SK-N-SH treated with all-trans-retinoic acid at 6 μM for 48 hours (cell line): ENCODE measurements at regions not wholly inside any gene's neighbourhood (a gene's known extent, or its start where the extent isn't known, plus 50 kb on each side); places are given as distances from the start of the nearest gene placed in this dataset.

Source experiments
- ATAC-seq: fragments of 200-7000 bp; cut with Tn5 transposase; 3 replicates; pipeline ENCODE4 v1.9.1; 2020; ENCODE audit warnings: mild to moderate bottlenecking, moderate library complexity
- ARNTL ChIP-seq: fragments of 450-650 bp; formaldehyde crosslinking; IDR thresholded peaks from 2 replicates; pipeline ENCODE4 v1.5.0; 2020; ENCODE audit warnings: low read depth, mild to moderate bottlenecking, moderate library complexity, borderline replicate concordance
- BACH2 ChIP-seq: fragments of 250-450 bp; sonication (Bioruptor Pico); IDR thresholded peaks from 2 replicates; pipeline ENCODE4 v1.9.0; 2021; ENCODE audit warnings: mild to moderate bottlenecking, borderline replicate concordance
- CSDC2 ChIP-seq: fragments of 250-450 bp; sonication (Bioruptor Pico); IDR thresholded peaks from 2 replicates; pipeline ENCODE4 v1.5.0; 2020; ENCODE audit warnings: mild to moderate bottlenecking, moderate library complexity
- ESRRG ChIP-seq: fragments of 250-450 bp; sonication (Bioruptor Pico); IDR thresholded peaks from 2 replicates; pipeline ENCODE4 v1.6.1; 2021; ENCODE audit warnings: mild to moderate bottlenecking
- GLIS3 ChIP-seq: fragments of 250-450 bp; sonication (Bioruptor Pico); IDR thresholded peaks from 2 replicates; pipeline ENCODE4 v1.5.0; 2020; ENCODE audit warnings: mild to moderate bottlenecking, moderate library complexity
- ISL1 ChIP-seq: fragments of 250-450 bp; sonication (Bioruptor Pico); IDR thresholded peaks from 2 replicates; pipeline ENCODE4 v2.1.2; 2022; ENCODE audit warnings: mild to moderate bottlenecking, moderate library complexity
- OSR1 ChIP-seq: fragments of 250-450 bp; sonication (Bioruptor Pico); IDR thresholded peaks from 2 replicates; pipeline ENCODE4 v1.8.0; 2022; ENCODE audit warnings: moderate library complexity, mild to moderate bottlenecking, inconsistent platforms
- PPARA ChIP-seq: fragments of 250-450 bp; sonication (Bioruptor Pico); IDR thresholded peaks from 2 replicates; pipeline ENCODE4 v1.5.0; 2020; ENCODE audit warnings: mild to moderate bottlenecking, borderline replicate concordance
- RARB ChIP-seq: fragments of 250-450 bp; sonication (Bioruptor Pico); IDR thresholded peaks from 2 replicates; pipeline ENCODE4 v1.8.0; 2021; ENCODE audit warnings: mild to moderate bottlenecking, moderate library complexity
- TOX ChIP-seq: fragments of 250-450 bp; sonication (Bioruptor Pico); IDR thresholded peaks from 2 replicates; pipeline ENCODE4 v1.8.0; 2021; ENCODE audit warnings: mild to moderate bottlenecking, moderate library complexity, borderline replicate concordance
- ZFP3 ChIP-seq: fragments of 250-450 bp; sonication (Bioruptor Pico); IDR thresholded peaks from 2 replicates; pipeline ENCODE4 v1.5.0; 2020; ENCODE audit warnings: mild to moderate bottlenecking, moderate library complexity
- ZFP30 ChIP-seq: fragments of 450-650 bp; formaldehyde crosslinking; IDR thresholded peaks from 2 replicates; pipeline ENCODE4 v1.5.0; 2022; ENCODE audit warnings: mild to moderate bottlenecking, moderate library complexity
- ZNF70 ChIP-seq: fragments of 450-650 bp; formaldehyde crosslinking; IDR thresholded peaks from 2 replicates; pipeline ENCODE4 v1.5.0; 2020; ENCODE audit warnings: mild to moderate bottlenecking, moderate library complexity
- ZNF8 ChIP-seq: fragments of 450-650 bp; formaldehyde crosslinking; IDR thresholded peaks from 2 replicates; pipeline ENCODE4 v1.5.0; 2020; ENCODE audit warnings: mild to moderate bottlenecking, moderate library complexity
- TF ChIP-seq, protein P1 (sequence below): fragments of 250-450 bp; sonication (Bioruptor Pico); IDR thresholded peaks from 2 replicates; pipeline ENCODE4 v1.8.0; 2020; ENCODE audit warnings: mild to moderate bottlenecking, moderate library complexity, borderline replicate concordance
- TF ChIP-seq, protein P2 (sequence below): fragments of 250-450 bp; sonication (Bioruptor Pico); IDR thresholded peaks from 2 replicates; pipeline ENCODE4 v1.8.0; 2021; ENCODE audit warnings: low read depth, mild to moderate bottlenecking, moderate library complexity, borderline replicate concordance
- TF ChIP-seq, protein P3 (sequence below): fragments of 250-450 bp; sonication (Bioruptor Pico); IDR thresholded peaks from 2 replicates; pipeline ENCODE4 v1.5.1; 2021; ENCODE audit warnings: mild to moderate bottlenecking, moderate library complexity
- TF ChIP-seq, protein P4 (sequence below): fragments of 250-450 bp; sonication (Bioruptor Pico); IDR thresholded peaks from 2 replicates; pipeline ENCODE4 v1.5.1; 2020; ENCODE audit warnings: low read depth, mild to moderate bottlenecking, moderate library complexity

DNA sequence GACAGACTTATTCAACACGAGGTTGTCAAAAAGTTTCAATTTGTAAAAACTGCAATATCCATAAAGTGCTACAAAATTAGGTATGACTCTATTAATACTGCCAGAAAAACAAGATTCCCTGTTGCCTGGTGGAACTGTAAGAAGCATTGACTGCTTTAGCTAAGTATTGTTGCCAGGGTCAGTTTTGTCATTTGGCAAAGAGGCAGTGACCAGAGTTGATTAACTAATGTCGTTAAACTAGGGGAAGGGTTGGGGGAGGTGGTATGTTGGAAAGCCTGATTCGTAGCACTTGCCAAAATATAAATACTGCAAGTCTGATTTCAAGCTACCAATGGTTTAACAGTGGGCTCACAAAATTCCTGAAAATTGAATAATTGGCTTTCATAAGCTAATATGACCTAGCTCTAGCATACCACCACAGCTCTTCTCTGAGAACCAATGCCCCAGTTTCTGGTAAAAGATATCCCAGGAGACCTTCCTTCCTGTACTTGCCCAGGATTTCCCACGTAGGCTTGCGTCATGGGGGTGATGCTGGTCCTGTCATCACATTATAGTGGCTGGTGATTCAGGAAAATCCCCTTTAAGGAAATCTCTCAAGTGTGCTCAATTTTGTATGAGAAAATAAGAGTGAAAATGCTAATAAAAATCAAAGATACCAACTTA is 266.4 kb upstream of the TBC1D5 start:
- no peak for ATAC-seq
- TF ChIP-seq ARNTL (no peak), BACH2 (CRISPR knock-in tag) (no peak), ZFP30 (no peak)
- TF ChIP-seq, protein P1, sequence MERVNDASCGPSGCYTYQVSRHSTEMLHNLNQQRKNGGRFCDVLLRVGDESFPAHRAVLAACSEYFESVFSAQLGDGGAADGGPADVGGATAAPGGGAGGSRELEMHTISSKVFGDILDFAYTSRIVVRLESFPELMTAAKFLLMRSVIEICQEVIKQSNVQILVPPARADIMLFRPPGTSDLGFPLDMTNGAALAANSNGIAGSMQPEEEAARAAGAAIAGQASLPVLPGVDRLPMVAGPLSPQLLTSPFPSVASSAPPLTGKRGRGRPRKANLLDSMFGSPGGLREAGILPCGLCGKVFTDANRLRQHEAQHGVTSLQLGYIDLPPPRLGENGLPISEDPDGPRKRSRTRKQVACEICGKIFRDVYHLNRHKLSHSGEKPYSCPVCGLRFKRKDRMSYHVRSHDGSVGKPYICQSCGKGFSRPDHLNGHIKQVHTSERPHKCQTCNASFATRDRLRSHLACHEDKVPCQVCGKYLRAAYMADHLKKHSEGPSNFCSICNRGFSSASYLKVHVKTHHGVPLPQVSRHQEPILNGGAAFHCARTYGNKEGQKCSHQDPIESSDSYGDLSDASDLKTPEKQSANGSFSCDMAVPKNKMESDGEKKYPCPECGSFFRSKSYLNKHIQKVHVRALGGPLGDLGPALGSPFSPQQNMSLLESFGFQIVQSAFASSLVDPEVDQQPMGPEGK (CRISPR knock-in tag), result no peak
- TF ChIP-seq, protein P2, sequence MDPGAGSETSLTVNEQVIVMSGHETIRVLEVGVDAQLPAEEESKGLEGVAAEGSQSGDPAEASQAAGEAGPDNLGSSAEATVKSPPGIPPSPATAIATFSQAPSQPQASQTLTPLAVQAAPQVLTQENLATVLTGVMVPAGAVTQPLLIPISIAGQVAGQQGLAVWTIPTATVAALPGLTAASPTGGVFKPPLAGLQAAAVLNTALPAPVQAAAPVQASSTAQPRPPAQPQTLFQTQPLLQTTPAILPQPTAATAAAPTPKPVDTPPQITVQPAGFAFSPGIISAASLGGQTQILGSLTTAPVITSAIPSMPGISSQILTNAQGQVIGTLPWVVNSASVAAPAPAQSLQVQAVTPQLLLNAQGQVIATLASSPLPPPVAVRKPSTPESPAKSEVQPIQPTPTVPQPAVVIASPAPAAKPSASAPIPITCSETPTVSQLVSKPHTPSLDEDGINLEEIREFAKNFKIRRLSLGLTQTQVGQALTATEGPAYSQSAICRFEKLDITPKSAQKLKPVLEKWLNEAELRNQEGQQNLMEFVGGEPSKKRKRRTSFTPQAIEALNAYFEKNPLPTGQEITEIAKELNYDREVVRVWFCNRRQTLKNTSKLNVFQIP (CRISPR knock-in tag), result no peak

DNA sequence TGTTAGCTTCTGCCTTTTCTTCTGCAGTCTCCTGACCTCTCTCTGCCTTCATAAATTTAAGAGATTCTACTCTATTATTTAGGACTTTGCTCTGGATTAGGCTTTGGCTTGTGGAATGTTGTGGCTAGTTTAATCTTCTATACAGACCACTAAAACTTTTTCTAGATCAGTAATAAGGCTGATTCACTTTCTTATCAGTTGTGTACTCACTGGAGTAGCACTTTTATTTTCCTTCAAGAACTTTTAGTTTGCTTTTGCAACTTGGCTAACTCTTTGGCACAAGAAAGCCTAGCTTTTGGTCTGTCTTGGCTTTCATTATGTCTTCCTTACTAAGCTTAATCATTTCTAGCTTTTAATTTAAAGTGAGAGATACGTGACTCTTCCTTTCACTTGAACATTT is 265.5 kb upstream of the TBC1D5 start:
- no peak for ATAC-seq

DNA sequence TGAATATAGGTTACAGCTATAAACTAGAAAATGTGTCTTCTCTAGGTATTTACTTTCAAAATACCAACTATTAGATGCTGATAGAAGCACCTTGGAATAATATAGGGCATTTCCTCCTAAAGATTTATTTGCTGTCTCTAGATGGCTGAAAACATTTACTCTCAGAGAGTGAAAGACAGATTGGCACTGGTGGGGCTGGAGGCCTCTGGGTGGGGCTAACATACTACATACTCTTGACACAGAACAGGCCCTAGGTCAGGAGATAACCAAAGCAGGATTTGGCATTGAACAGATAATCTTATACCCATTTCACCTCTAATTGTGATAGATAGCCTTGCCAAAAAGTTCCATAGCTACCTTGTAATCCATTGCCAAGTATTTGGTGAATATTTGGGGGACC is 253.3 kb upstream of the TBC1D5 start:
- no peak for ATAC-seq
- TF ChIP-seq RARB (CRISPR knock-in tag), result no peak
- no peak for TF ChIP-seq OSR1
- no peak for TF ChIP-seq GLIS3
- no peak for TF ChIP-seq ESRRG (CRISPR knock-in tag)
- TF ChIP-seq PPARA, result no peak
- no peak for TF ChIP-seq ZFP30
- no peak for TF ChIP-seq ISL1 (CRISPR knock-in tag)
- TF ChIP-seq ZNF70 (CRISPR knock-in tag), result no peak

More for the DNA sequence above, 265.5 kb upstream of the TBC1D5 start:
- TF ChIP-seq ZFP30, result no peak
- no peak for TF ChIP-seq BACH2 (CRISPR knock-in tag)
- TF ChIP-seq, protein P2 (CRISPR knock-in tag), result no peak
- TF ChIP-seq, protein P3, sequence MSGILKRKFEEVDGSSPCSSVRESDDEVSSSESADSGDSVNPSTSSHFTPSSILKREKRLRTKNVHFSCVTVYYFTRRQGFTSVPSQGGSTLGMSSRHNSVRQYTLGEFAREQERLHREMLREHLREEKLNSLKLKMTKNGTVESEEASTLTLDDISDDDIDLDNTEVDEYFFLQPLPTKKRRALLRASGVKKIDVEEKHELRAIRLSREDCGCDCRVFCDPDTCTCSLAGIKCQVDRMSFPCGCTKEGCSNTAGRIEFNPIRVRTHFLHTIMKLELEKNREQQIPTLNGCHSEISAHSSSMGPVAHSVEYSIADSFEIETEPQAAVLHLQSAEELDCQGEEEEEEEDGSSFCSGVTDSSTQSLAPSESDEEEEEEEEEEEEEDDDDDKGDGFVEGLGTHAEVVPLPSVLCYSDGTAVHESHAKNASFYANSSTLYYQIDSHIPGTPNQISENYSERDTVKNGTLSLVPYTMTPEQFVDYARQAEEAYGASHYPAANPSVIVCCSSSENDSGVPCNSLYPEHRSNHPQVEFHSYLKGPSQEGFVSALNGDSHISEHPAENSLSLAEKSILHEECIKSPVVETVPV (CRISPR knock-in tag), result no peak
- no peak for TF ChIP-seq ZNF70 (CRISPR knock-in tag)
- TF ChIP-seq ZFP3, result no peak
- TF ChIP-seq, protein P4, sequence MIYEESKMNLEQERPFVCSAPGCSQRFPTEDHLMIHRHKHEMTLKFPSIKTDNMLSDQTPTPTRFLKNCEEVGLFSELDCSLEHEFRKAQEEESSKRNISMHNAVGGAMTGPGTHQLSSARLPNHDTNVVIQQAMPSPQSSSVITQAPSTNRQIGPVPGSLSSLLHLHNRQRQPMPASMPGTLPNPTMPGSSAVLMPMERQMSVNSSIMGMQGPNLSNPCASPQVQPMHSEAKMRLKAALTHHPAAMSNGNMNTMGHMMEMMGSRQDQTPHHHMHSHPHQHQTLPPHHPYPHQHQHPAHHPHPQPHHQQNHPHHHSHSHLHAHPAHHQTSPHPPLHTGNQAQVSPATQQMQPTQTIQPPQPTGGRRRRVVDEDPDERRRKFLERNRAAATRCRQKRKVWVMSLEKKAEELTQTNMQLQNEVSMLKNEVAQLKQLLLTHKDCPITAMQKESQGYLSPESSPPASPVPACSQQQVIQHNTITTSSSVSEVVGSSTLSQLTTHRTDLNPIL (CRISPR knock-in tag), result no peak
- TF ChIP-seq TOX (CRISPR knock-in tag), result no peak
- TF ChIP-seq RARB (CRISPR knock-in tag), result no peak
- no peak for TF ChIP-seq CSDC2 (CRISPR knock-in tag)
- no peak for TF ChIP-seq GLIS3
- no peak for TF ChIP-seq ARNTL
- TF ChIP-seq ESRRG (CRISPR knock-in tag), result no peak
- no peak for TF ChIP-seq ZNF8 (CRISPR knock-in tag)
- TF ChIP-seq PPARA, result no peak
- TF ChIP-seq, all 23 proteins: peak for 0

DNA sequence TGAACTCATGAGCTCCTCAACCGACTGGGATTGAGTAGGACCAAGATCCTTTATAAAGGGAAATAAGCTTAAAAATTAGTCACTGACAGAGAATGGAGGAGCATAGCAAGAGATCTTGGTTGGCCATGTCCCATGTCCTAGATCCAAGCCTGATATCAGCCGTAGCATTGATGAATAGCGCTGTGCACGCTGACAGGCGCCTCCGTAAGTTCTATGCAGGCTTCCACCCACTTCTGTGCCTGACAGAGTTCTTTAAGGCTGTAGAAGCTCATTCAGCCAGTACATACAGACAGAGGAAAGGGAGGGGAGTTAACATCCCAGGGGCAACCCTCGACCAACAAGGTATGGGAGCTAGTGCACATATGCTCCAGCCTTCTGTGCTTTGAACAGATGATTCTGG is 251.7 kb upstream of the TBC1D5 start:
- no peak for TF ChIP-seq ZFP30
- TF ChIP-seq, protein P2 (CRISPR knock-in tag), result no peak
- TF ChIP-seq ZNF70 (CRISPR knock-in tag), result no peak
- no peak for TF ChIP-seq RARB (CRISPR knock-in tag)
- TF ChIP-seq, protein P3 (CRISPR knock-in tag), result no peak
- no peak for TF ChIP-seq PPARA
- no peak for TF ChIP-seq ISL1 (CRISPR knock-in tag)
- TF ChIP-seq ESRRG (CRISPR knock-in tag), result no peak
- TF ChIP-seq OSR1, result no peak
- no peak for TF ChIP-seq TOX (CRISPR knock-in tag)
- no peak for TF ChIP-seq ZNF8 (CRISPR knock-in tag)
- no peak for TF ChIP-seq BACH2 (CRISPR knock-in tag)
- no peak for TF ChIP-seq GLIS3
- TF ChIP-seq ARNTL, result no peak
- TF ChIP-seq, protein P1 (CRISPR knock-in tag), result no peak
- no peak for TF ChIP-seq ZFP3
- no peak for TF ChIP-seq CSDC2 (CRISPR knock-in tag)
- ATAC-seq, result no peak
